ENCODE measurements at regions not wholly inside any gene's neighbourhood (a gene's known extent, or its start where the extent isn't known, plus 50 kb on each side); places are given as distances from the start of the nearest gene placed in this dataset.

DNA sequence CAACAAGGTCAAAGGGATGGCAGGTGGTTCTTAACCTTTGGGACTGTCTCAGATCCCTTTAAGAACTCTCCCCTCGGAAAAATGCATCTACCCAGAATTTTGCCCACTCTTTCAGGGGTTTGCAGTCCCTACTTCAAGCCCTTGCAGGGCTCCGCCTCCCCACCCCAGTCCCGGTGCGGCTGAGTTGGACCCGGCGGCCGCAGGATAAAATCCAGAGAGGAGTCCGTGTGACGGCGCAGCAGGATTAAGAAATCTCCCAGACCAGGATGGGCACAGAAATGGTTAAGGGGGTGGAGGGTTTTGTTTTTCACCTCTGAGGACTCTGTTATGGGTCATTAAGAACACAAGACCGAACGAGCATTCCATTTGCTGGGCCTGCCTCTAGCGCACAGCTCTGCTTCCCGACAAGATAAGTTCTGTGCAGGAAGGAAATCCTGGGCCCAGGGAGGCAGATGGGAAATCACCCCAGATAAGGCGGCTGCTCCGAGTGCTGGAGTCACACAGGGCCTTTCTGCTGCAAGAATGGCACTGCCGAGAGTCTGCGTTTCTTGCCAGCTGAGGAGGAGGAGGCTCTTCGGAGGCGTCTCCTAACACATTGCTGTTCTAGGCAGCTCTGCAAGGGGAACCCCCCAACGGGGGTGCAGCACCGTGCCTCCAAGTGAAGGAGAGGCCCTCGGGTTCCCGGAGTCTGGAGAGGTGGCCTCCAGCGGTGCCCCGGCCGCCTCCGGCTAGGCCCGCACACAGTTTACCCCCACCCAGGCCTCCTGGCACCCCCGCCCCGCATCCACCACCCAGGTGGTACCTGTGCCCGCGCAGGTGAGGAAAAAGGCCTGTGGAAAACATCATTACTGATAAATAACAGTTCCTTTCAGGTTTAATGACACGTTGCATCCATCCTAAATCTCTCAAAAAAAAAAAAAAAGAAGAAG, 277.6 kb downstream of the BCOR start:
- DNase-seq = peak in 2 of 51 donors; percentile 1 to 8

GRCh38 chrX:39820938-39821708, 276.6 kb downstream of the BCOR start:
- DNase-seq = peak in 19 of 51 donors; percentile 1 to 43 (median 11)

GRCh38 chrX:39821709-39822095, 276.1 kb downstream of the BCOR start:
- no peak for DNase-seq

DNA sequence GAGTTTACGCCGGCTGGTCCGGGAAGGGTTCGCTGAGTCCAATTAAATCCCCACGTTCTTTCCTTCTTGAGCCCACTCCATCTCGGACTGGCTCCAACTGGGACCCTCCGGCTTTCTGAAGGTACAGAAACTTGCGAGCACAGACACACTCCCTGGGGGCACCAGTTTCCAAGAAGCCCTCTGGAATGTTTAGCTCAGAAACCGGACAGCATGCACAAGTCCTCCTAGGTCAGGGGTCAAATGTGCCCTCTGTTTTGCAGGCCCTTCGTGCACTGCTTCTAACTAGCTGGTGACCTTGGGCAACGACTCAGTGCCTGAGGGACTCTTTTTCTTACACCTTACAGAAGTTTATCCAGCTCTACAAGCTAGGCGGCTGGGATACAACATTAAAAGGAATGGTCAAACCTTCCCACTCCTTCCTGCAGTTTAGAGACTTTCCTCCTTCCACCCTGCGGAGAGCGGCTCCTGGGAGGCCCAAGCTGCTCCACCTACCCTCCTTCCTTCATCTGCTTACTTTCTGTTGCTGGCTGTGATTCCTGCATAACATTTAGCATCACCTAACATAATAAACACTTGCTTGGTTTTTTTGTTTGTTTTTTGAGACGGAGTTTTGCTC, 275.5 kb downstream of the BCOR start:
- DNase-seq = no peak

DNA sequence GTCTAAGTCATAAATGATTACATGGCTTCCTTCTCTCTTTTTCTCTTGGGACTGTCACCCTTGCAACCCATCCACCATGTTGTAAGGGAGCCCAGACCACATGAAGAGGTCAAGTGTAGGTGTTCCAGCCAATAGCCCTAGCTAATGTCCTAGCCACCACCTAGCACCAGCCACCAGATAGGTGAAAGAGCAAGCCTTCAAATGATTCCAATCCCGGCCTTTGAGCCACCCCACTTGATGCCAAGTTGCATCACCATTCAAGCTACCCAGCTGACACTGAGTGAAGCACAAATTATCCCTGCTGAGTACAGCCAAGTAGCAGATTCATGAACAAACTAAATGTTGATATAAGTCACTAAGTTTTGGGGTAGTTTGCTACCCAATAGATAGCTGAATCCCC, 274.3 kb downstream of the BCOR start:
- DNase-seq = no peak

- no peak for DNase-seq
Observed at GRCh38 chrX:39823854-39824253, 273.9 kb downstream of the BCOR start.

- no peak for DNase-seq
Observed at GRCh38 chrX:39826813-39827543, 270.8 kb downstream of the BCOR start.

GRCh38 chrX:39827951-39828350, 269.8 kb downstream of the BCOR start:
- no peak for DNase-seq

GRCh38 chrX:39828971-39829370, 268.8 kb downstream of the BCOR start:
- no peak for DNase-seq

- no peak for DNase-seq
Observed at GRCh38 chrX:39829965-39830364, 267.8 kb downstream of the BCOR start.

- no peak for DNase-seq
Observed at GRCh38 chrX:39830414-39830813, 267.3 kb downstream of the BCOR start.

DNA sequence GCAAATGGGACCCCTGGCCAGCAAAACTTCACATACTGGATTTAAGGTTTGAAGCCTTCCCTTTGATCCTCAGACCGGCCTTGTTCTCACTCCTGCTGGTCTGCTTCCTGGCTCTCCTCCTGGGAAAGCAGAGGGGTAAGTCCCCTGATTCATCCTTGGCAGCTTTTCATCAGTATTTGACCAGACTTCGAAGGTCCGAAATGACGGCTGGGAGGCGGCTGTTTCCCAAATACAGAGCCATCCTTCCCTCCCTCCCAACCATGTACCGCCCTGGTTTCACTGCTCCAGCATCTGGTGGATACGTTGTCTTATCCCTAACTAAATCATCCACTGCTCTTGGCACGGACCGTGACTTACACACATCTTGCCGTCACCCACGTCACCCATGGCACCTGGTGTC, 265.5 kb downstream of the BCOR start:
- DNase-seq = no peak

DNA sequence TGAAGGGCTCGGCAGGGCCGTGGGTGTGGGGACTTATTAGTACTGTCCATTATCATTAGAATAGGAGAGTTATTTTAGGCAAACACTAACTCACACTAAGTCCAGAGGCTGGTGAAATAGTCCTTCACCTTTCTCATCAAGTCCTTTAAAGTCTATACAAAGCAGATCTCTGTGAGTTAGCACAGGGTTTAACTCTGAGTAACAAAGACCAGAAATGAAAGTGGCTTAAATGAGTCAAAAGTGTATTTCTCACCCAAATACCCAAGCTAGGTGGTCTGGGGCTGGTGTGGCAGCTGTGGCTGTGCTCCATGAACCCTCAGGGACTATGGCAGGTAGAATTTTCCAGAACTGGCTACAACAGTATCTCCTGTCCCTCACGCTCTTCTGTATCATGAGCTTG, 263.2 kb downstream of the BCOR start:
- no peak for DNase-seq

DNA sequence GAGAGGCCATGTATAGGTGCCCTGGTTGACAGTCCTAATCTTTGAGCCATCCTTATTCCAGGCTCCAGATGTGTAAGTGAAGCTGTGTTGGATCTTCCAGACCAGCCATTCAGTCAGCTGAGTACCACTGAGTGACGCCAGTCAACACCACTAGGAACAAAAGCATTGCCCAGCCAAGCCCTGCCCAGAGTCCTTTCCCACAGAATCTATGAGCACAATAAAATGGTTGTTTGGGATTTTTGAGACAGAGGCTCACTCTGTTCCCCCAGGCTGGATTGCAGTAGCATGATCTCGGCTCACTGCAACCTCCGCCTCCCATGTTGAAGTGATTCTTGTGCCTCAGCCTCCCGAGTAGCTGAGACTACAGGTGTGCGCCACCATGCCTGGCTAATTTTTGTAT, 262.5 kb downstream of the BCOR start:
- DNase-seq = peak in 1 of 51 donors; percentile 1

GRCh38 chrX:39835776-39836175, 262.0 kb downstream of the BCOR start:
- DNase-seq = no peak

- no peak for DNase-seq
Observed at GRCh38 chrX:39836802-39837420, 260.8 kb downstream of the BCOR start.

GRCh38 chrX:39837688-39838087, 260.1 kb downstream of the BCOR start:
- DNase-seq = no peak

DNA sequence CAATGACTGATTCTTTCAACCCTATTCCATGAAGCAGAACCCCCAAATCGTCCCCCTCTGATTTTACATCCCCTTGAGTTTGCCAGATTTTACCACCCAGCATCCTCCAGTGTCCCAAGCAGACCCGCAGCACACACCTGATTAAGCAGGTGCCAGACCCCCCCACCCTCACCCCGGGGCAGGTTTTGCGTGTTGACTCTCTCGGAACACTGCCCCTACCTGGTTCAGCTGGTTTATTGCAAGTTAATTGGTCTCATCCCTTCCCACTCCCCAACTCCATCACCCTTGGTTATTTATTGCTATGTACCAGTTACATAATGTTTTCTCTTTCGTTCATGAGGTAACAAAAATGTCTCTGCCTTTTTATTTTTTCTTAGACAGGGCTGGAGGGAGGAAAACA, 258.4 kb downstream of the BCOR start:
- DNase-seq = no peak

DNA sequence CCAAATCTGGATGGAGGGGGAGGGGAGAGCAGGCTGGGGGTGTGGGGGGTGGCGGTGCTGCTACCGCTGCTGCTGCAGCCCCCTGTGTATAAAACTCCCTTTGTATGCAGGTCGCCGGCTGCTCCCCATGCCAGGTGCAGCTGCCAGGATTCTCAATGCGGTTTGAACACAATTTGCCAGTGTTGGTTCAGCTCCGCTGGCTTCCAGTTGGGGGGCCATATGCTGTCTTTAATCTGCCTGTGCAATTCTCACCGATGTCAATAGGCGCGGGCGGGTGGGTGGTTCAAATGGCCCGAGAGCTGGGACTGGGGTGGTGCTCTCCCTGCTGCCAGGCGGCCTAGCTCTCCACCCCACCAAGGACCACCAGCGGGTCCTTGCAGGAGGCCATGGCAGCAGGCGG, 257.6 kb downstream of the BCOR start:
- peak in 3 of 51 donors; percentile 4 to 17 (median 7) for DNase-seq

DNA sequence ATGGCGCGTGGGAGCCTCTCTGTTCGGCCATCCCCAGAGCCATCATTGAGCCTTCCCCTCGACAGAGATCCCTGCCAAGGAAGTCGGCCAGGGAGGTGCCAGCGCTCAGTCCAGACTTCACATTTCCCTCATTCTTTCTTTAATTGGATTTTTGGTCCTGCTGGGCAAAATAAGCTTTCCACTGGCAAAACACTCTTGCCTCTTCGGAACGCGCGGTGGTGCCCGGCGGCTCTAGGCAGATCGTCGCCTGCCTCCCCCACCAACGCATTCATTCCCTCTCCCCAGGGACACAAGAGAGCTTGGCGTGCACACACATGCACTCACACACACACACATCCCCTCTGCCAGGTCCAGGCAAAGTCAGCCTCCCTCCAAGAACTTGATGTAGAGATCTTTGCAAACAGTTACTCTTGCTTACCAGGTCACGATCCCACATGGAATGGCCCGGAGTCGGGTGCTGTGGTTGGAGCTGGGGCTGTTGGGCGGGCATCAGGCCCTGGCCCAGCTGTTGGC, 257.1 kb downstream of the BCOR start:
- DNase-seq = peak in 13 of 51 donors; percentile 2 to 45 (median 12)

GRCh38 chrX:39841604-39842003, 256.2 kb downstream of the BCOR start:
- DNase-seq = no peak
